NOMO-1 treated with dmso at 0.1 percent for 144 hours (cell line): ENCODE measurements at regions not wholly inside any gene's neighbourhood (a gene's known extent, or its start where the extent isn't known, plus 50 kb on each side); places are given as distances from the start of the nearest gene placed in this dataset.

Experiments
- DNase-seq: peaks from one replicate; lab custom pipeline; 2025; ENCODE audit not compliant: unreplicated experiment; lab: John Stamatoyannopoulos, UW

- DNase-seq, result no peak
Measured at GRCh38 chr10:44807451-44807850, 103.7 kb upstream of the TMEM72 start.

DNA sequence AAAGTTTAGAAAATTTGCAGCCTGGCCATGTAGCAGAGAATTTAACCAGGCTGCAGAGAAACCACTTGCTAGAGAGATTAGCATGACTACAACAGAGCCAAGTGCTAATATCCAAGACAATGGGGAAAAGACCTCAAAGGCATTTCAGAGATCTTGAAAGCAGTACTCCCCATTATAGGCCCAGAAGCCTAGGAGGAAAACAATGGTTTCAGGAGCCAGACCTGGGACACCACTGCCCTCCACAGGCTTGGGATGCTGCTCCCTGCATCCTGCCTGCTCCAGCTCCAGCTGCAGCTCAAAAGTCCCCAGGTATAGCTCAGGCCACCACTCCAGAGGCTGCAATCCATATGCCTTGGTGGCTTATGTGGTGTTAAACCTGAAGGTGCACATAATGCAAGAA, 101.5 kb upstream of the TMEM72 start:
- no peak for DNase-seq

DNA sequence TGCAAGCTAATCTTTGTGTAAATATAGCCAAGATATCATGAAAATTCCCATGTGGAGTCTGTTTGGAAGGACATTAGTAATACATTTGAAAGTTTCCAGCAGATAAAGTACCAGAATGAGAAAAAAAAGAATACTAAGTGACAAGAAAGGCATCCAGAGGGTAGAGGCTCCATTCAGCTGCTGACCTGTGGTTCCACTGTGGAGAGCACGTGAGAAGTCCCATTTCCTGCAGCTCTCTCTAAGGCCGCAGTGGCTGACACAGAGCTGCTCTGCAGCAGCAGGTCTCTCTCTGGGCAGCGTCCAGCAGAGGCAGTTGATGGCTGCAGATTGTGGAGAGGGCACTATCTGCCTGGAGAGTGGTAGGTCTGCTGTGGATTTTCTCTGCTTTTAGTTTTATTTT, 100.1 kb upstream of the TMEM72 start:
- DNase-seq, result no peak

GRCh38 chr10:44813201-44813600, 97.9 kb upstream of the TMEM72 start:
- no peak for DNase-seq

DNA sequence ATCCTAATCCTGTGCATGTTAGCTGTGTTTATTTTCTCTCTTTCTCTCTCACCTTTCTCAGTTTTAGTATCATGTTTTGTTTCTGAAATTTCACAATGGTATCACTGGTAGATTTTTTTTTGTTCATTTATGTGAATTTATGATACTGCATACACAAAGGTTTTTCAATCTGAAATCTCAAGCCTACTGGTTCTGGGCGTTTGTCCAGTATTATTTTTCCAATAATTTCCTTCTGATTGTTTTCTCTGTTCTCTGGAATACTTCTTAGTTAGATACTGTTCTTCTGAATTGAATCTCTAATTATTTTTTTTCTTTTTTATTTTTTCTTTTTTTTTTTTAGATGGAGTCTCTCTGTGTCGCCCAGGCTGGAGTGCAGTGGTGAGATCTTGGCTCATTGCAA, 96.2 kb upstream of the TMEM72 start:
- no peak for DNase-seq

GRCh38 chr10:44818041-44818649, 93.0 kb upstream of the TMEM72 start:
- DNase-seq, result no peak

DNA sequence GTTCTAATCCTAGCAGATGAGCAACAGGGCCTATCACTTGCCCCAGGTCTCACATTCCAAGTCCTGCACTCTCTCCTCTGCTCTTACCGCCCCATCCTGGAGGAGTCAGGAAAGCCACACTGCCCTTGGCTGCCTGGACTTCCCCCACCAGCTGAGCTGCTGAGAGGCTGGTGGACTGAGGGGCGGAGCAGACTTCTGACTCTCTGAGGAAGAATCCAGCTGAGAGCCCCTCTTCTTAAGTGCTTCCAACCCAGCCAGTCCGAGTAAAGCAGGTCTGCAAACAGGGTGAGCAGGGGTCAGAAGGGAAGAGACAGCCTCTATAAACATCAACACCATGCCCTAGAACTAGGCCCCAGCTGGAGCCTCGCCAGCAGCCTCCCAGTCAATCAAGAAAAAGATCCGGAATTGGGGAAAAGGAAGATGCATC, 92.4 kb upstream of the TMEM72 start:
- DNase-seq, result no peak

- no peak for DNase-seq
Measured at GRCh38 chr10:44820094-44820493, 91.0 kb upstream of the TMEM72 start.

- no peak for DNase-seq
Measured at GRCh38 chr10:44821290-44821689, 89.8 kb upstream of the TMEM72 start.

DNA sequence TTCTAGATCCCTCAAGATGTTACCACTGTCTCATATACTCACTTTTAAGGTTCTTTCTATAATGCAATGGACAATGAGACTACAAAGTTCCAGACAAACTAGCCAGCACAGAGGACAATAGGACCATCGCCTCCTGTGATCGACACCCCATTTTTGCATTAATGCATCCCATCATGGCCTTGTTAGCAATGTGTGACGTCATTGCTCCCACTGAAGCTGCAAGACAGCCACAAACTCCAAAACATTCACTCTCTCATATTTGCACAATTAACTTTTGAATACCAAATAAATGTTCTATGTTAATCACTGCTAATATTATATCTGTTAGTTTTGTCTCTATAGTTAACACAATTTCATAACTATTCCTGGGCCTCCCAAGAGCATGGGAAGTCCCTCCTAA, 88.8 kb upstream of the TMEM72 start:
- no peak for DNase-seq

GRCh38 chr10:44822966-44823365, 88.2 kb upstream of the TMEM72 start:
- no peak for DNase-seq

GRCh38 chr10:44824607-44825006, 86.5 kb upstream of the TMEM72 start:
- DNase-seq, result no peak

GRCh38 chr10:44827431-44828006, 83.6 kb upstream of the TMEM72 start:
- DNase-seq, result no peak

GRCh38 chr10:44828508-44829142, 82.5 kb upstream of the TMEM72 start:
- DNase-seq, result no peak

DNA sequence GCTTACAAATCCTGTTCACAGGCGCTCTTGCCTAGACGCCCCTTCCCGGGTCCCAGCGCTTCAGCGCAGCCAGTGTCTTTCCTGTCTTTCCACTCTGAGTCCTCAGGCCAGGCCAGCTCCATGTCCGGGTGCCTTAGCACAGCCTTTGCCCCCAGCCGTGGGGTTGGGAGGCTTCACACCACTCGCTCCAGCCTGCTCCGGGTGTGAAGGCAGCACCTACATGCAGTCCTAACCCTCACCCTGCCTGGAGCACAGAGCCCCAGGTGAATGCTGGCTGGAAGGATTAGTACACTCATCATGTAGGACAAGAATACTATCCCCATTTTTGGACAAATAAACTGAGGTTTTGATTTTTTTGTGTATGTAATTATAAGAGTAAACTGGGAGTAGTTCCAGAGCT, 81.7 kb upstream of the TMEM72 start:
- DNase-seq, result no peak

GRCh38 chr10:44830022-44830421, 81.1 kb upstream of the TMEM72 start:
- DNase-seq, result no peak

DNA sequence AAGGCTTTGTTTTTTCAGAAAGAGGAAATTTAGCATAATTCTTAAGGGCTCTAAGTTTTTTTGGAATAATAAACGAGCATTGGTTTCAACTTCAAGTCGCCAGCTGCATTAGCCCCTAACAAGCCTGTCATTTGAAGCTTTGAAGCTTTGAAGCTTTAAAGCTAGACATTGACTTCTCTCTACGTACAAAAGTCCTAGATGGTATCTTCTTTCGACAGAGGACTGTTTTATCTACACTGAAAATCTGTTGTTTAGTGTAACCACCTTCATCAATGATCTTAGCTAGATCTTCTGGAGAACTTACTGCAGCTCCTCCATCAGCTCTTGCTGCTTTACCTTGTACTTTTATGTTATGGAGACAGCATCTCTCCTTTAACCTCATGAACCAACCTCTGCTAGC, 79.6 kb upstream of the TMEM72 start:
- DNase-seq, result no peak

DNA sequence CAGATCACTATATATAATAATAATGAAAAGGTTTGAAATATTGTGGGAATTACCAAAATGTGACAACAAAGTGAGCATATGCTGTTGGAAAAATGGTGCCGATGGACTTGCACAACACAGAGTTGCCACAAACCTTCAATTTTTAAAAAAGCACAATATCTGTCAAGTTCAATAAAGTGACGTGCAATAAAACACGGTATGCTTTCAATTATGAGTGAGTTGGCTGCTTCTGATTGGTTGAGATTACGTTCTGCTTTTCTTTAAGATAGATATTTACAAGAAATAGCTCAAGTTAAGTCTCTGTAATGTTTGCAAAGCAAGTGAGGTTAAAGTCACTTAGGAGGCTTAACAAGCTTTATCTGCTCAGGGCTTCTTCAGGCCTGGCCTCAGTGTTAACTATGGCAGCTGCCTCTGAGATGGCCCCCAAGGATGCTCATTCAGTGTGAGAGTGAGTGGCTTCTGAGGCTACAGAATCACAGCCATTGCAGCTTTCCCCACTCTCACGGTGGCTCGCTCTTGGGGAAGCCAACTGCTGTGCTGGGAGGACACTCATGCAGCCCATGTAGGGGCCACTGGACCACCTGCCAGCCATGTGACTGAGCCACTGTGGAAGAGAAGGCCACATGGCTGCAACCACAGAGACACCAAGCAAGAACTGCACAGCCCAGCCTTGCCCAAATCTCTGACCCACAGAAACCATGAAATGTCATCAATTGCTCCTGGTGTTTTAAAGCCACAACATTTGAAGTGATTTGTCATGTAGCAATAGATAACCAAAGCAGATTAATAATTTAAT, 78.3 kb upstream of the TMEM72 start:
- no peak for DNase-seq

DNA sequence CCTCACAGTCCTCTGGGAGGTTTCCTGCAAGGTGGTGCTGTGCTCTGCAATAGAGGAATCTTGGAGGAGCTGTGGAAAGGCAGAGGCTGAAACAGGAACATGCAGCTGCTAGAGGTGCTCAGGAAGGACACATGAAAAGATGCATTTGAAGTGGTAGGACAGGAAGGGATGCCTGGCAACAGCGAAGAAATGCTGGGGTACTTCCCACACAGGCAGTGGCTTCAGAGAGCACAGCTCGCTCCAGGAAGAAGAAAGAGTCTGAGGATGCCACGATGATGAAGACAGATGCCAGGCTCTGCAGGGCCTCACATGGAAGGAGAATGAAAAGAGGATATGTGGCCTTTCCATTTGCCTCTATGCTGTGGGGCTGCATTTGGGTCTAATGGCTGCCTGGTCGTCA, 77.0 kb upstream of the TMEM72 start:
- DNase-seq, result no peak

DNA sequence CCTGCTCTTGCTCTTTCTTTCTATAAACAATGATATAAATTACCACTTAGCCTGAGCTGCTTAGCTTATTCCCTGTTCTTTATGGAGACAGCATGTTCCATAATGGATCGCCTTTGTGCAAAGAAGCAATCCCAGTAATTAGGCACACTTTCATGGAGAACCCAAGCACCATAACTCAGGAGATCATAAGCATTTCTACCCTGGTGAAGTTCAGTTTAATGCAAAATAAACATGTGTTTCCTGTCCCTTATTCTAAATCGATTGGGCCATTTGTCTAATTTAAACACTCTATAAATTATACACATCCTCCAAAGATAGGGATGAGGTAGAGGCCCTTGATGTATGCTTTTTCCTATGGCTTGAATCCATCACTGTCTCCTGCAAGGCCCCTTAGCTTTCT, 75.8 kb upstream of the TMEM72 start:
- no peak for DNase-seq

DNA sequence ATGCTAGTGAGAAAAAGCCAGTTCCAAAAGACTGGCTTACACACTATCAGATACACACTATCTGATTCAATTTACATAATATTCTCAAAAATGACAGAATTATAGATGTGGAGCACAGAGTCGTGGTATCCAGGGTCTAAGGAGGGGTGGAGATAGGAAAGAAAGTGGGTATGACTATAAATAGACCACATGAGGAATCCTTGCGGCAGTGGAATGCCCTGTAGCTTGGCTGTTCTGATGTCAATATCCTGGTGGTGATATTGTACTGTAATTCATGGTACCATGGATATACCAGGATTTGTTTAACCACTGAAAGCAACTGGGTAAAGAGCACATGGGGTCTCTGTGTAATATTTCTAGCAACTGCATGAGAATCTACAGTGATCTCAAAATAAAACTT, 67.7 kb upstream of the TMEM72 start:
- DNase-seq, result no peak
